ENCODE measurements at regions not wholly inside any gene's neighbourhood (a gene's known extent, or its start where the extent isn't known, plus 50 kb on each side); places are given as distances from the start of the nearest gene placed in this dataset.
"Not testable (repeated sequence)": the region's sequence is repeated elsewhere in the genome, so short reads cannot be mapped to it uniquely, and the experiment has no call there.

GRCh38 chr12:40168868-40169267, 55.9 kb upstream of the LRRK2 start:
- 68% methylated on average over 2 of the region's 2 CpGs for WGBS (ENCODE audit: low lambda C conversion rate, missing lambda C conversion rate)

GRCh38 chr12:40168419-40168818, 56.4 kb upstream of the LRRK2 start:
- not testable (repeated sequence) for H3K9me3 ChIP-seq (ENCODE audit: low read depth); H3K4me1 ChIP-seq (ENCODE audit: insufficient read depth); H3K4me2 ChIP-seq; H3K4me3 ChIP-seq; H3K9me2 ChIP-seq (replicated peaks; ENCODE audit: insufficient read depth); H3K79me2 ChIP-seq; H2AFZ ChIP-seq; H4K20me1 ChIP-seq (ENCODE audit: insufficient read depth, poor library complexity, severe bottlenecking); H3K27me3 ChIP-seq; H3K27ac ChIP-seq; DNase-seq (ENCODE audit: low spot score); H3K36me3 ChIP-seq (replicated peaks; ENCODE audit: insufficient read depth, low read depth)
- 93% methylated on average over 3 of the region's 3 CpGs for WGBS (ENCODE audit: low lambda C conversion rate, missing lambda C conversion rate)

More at GRCh38 chr12:40168868-40169267, 55.9 kb upstream of the LRRK2 start:
- no peak overlapping the region for H2AFZ ChIP-seq
- H3K27ac ChIP-seq, result no peak overlapping the region
- H4K20me1 ChIP-seq (ENCODE audit: insufficient read depth, poor library complexity, severe bottlenecking), result no peaks in the 10 kb centered on the region
- H3K4me3 ChIP-seq, result no peak overlapping the region
- no peaks in the 10 kb centered on the region for H3K36me3 ChIP-seq (replicated peaks; ENCODE audit: insufficient read depth, low read depth)
- H3K9me2 ChIP-seq (replicated peaks; ENCODE audit: insufficient read depth), result no peaks in the 10 kb centered on the region
- DNase-seq (ENCODE audit: low spot score), result no peak
- no peak overlapping the region for H3K4me2 ChIP-seq
- no peak for TF ChIP-seq EZH2 (IDR thresholded peaks at IDR 0.05; ENCODE audit: borderline replicate concordance)
- TF ChIP-seq CTCF (IDR thresholded peaks at IDR 0.05; ENCODE audit: poor library complexity), result no peak
- TF ChIP-seq EZH2phosphoT487 (IDR thresholded peaks at IDR 0.05; ENCODE audit: low read depth, severe bottlenecking, unreplicated experiment), result no peak
- H3K9me3 ChIP-seq (ENCODE audit: low read depth), result no peaks in the 10 kb centered on the region
- no peaks in the 10 kb centered on the region for H3K4me1 ChIP-seq (ENCODE audit: insufficient read depth)
- no peaks in the 10 kb centered on the region for H3K27me3 ChIP-seq
- no peaks in the 10 kb centered on the region for H3K79me2 ChIP-seq

GRCh38 chr12:40168001-40168400, 56.8 kb upstream of the LRRK2 start:
- TF ChIP-seq CTCF (IDR thresholded peaks at IDR 0.05; ENCODE audit: poor library complexity), result no peak
- no peak for TF ChIP-seq EZH2 (IDR thresholded peaks at IDR 0.05; ENCODE audit: borderline replicate concordance)
- no peak for TF ChIP-seq EZH2phosphoT487 (IDR thresholded peaks at IDR 0.05; ENCODE audit: low read depth, severe bottlenecking, unreplicated experiment)
- H2AFZ ChIP-seq, result no peak overlapping the region
- H3K27ac ChIP-seq, result no peak overlapping the region
- H3K79me2 ChIP-seq, result no peaks in the 10 kb centered on the region
- no peak for DNase-seq (ENCODE audit: low spot score)
- H3K9me2 ChIP-seq (replicated peaks; ENCODE audit: insufficient read depth), result no peaks in the 10 kb centered on the region
- no peak overlapping the region for H3K4me2 ChIP-seq
- no peaks in the 10 kb centered on the region for H3K36me3 ChIP-seq (replicated peaks; ENCODE audit: insufficient read depth, low read depth)
- no peak overlapping the region for H3K4me3 ChIP-seq
- peaks cover 2% of the 10 kb centered on the region for H3K9me3 ChIP-seq (ENCODE audit: low read depth)
- no peaks in the 10 kb centered on the region for H4K20me1 ChIP-seq (ENCODE audit: insufficient read depth, poor library complexity, severe bottlenecking)
- no peaks in the 10 kb centered on the region for H3K4me1 ChIP-seq (ENCODE audit: insufficient read depth)
- H3K27me3 ChIP-seq, result no peaks in the 10 kb centered on the region
- WGBS (ENCODE audit: low lambda C conversion rate, missing lambda C conversion rate), result 84% methylated on average over 3 of the region's 3 CpGs

GRCh38 chr12:40165179-40165578, 59.3 kb upstream of the SLC2A13 start:
- no peaks in the 10 kb centered on the region for H3K9me2 ChIP-seq (replicated peaks; ENCODE audit: insufficient read depth)
- H4K20me1 ChIP-seq (ENCODE audit: insufficient read depth, poor library complexity, severe bottlenecking), result no peaks in the 10 kb centered on the region
- no peaks in the 10 kb centered on the region for H3K27me3 ChIP-seq
- 98% methylated on average over 2 of the region's 2 CpGs for WGBS (ENCODE audit: low lambda C conversion rate, missing lambda C conversion rate)
- no peak for DNase-seq (ENCODE audit: low spot score)
- no peak overlapping the region for H3K27ac ChIP-seq
- TF ChIP-seq EZH2 (IDR thresholded peaks at IDR 0.05; ENCODE audit: borderline replicate concordance), result no peak
- TF ChIP-seq CTCF (IDR thresholded peaks at IDR 0.05; ENCODE audit: poor library complexity), result no peak
- TF ChIP-seq EZH2phosphoT487 (IDR thresholded peaks at IDR 0.05; ENCODE audit: low read depth, severe bottlenecking, unreplicated experiment), result no peak
- H3K4me3 ChIP-seq, result no peak overlapping the region
- no peak overlapping the region for H2AFZ ChIP-seq
- no peaks in the 10 kb centered on the region for H3K79me2 ChIP-seq
- no peak overlapping the region for H3K4me2 ChIP-seq
- H3K4me1 ChIP-seq (ENCODE audit: insufficient read depth), result no peaks in the 10 kb centered on the region
- no peaks in the 10 kb centered on the region for H3K36me3 ChIP-seq (replicated peaks; ENCODE audit: insufficient read depth, low read depth)
- peaks cover 8% of the 10 kb centered on the region for H3K9me3 ChIP-seq (ENCODE audit: low read depth)

All from hepatocyte (in vitro differentiated cells).